Activated gamma-delta T cell treated with Interleukin-2 at 50 U/mL for 16 hours (primary cell): ENCODE measurements at regions not wholly inside any gene's neighbourhood (a gene's known extent, or its start where the extent isn't known, plus 50 kb on each side); places are given as distances from the start of the nearest gene placed in this dataset.

Source experiments
- DNase-seq: peaks from one replicate; pipeline ENCODE4 v3.0.0-alpha.2; 2020

DNA sequence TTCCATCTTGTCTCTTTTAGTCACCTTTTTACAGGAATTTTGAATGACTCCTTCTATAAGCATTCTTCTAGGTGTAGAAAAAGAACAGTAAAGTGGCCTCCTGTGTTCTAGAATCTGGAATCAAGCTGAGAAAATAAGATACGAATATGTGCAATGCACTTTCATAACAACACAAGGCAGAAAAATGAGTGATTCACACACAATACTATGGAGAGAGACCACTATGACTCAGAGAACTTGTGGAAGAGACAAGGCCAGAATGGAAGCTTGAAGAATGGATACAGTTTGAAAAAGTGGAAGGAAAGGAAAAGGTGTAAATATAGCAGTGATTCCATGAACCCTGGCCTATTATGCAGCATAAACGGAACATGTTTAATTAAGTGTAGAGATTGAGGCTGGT is 57.1 kb upstream of the SAMSN1 start:
- no peak for DNase-seq

DNA sequence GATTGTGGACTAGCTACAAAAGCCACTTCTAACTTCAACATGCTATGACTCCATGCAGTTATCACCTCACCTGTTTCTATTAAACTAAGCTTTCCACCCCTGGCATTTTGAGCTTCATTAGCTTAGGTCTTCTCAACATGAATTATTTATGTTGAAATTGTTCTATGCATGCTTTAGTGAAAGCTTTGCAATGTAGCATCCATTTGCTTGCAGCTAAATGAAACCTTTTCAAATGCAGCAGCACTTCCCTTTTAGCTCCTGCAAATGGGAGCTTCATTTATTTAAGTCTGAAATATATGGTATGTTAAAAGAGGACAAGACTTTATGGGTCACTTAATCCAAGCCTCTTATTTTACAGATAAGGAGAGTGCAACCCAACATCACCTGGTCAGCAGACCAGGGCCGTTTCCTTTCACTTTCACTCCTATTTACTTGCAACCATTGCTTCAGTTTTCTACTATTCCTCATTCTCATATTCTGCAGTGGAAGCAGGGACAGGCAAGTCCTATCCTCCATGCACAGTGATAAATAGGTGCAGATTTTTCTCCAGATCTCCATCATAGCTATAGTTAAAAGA is 56.4 kb upstream of the SAMSN1 start:
- no peak for DNase-seq

DNA sequence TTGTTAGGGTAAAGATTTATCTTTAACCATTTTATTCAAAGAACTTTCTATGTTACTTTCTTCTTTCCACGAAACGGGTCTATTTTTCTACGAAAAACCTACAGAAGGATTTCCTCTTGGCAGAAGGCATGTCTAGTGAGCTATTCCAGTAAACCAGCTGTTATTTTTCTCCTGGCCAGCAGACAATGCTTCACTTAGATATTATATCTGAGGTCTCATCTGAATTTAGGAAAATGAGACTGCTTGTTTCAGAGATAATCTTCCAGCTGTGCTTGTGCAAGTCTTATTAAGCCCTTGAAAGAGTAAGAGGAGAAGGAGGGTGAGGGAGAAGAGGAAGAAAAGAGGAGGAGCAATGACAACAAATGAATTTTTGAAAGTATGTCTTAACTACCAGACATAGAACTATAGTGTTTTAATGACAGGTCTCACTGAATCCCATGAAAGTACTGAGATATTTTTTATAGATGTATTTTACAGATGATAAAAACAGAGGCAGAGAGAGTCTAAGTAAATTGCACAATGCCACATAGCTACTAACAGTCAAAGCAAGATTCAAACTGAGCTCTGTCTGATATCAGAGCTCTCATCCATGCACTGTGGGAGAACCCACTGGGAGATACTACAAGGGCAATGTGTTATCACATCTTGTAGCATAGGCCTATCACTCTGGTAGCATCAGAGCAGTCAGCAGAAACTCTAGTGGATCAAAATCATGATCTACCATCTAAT is 54.6 kb upstream of the SAMSN1 start:
- DNase-seq, result no peak

DNA sequence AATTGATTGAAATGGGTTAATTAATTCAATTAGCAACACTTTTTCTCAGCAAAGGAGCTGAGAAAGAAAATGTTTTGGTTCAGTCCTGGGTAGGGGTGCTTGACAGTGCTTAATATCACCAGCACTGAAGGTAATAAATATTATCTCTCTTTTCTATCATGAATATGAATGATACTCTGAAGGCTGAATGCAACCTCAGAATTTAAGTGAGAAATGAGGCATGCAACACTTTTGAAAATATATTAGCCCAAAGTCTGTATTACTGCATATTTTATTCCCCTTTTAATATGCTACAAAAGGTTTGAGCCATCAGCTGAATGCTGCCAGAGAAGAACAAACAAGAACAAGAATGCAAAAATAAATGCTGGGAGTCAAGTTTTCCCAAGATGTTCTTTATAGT is 52.0 kb upstream of the SAMSN1 start:
- no peak for DNase-seq
